GM12892 (cell line): ENCODE measurements at regions not wholly inside any gene's neighbourhood (a gene's known extent, or its start where the extent isn't known, plus 50 kb on each side); places are given as distances from the start of the nearest gene placed in this dataset.

ENCODE experiments used
- POLR2A ChIP-seq: IDR thresholded peaks from 2 replicates; pipeline ENCODE4 v1.6.1; 2011; ENCODE audit warnings: low read depth, low read length, control low read depth
- POLR2AphosphoS5 ChIP-seq: IDR thresholded peaks from 2 replicates; pipeline ENCODE4 v1.6.1; 2011; ENCODE audit warnings: low read depth, low read length, control low read depth

GRCh38 chr2:107412981-107413380 lies 413.7 kb upstream of the RGPD4 start:
- TF ChIP-seq POLR2AphosphoS5 (no peak), POLR2A (no peak)
